ENCODE measurements at regions not wholly inside any gene's neighbourhood (a gene's known extent, or its start where the extent isn't known, plus 50 kb on each side); places are given as distances from the start of the nearest gene placed in this dataset.

GRCh38 chr16:50972876-50973275 is 178.2 kb downstream of the SALL1 start:
- Mint-ChIP-seq H3K4me1 (ENCODE audit: low read depth) (no peaks in the 10 kb centered on the region), H3K36me3 (no peaks in the 10 kb centered on the region), H3K9me3 (ENCODE audit: low read depth) (no peaks in the 10 kb centered on the region), H3K4me3 (no peak overlapping the region), H3K27me3 (no peaks in the 10 kb centered on the region), H3K27ac (no peak overlapping the region)

GRCh38 chr16:50970281-50970680 is 180.8 kb downstream of the SALL1 start:
- no peaks in the 10 kb centered on the region for H3K27me3 Mint-ChIP-seq
- H3K4me3 Mint-ChIP-seq = no peak overlapping the region
- H3K9me3 Mint-ChIP-seq (ENCODE audit: low read depth) = no peaks in the 10 kb centered on the region
- no peak overlapping the region for H3K27ac Mint-ChIP-seq
- H3K36me3 Mint-ChIP-seq = no peaks in the 10 kb centered on the region
- no peaks in the 10 kb centered on the region for H3K4me1 Mint-ChIP-seq (ENCODE audit: low read depth)

- H3K4me3 Mint-ChIP-seq = no peak overlapping the region
- no peaks in the 10 kb centered on the region for H3K27me3 Mint-ChIP-seq
- H3K9me3 Mint-ChIP-seq (ENCODE audit: low read depth) = no peaks in the 10 kb centered on the region
- H3K36me3 Mint-ChIP-seq = no peaks in the 10 kb centered on the region
- no peaks in the 10 kb centered on the region for H3K4me1 Mint-ChIP-seq (ENCODE audit: low read depth)
- H3K27ac Mint-ChIP-seq = no peak overlapping the region
These were observed 183.1 kb downstream of the SALL1 start for GRCh38 chr16:50967827-50968612.

GRCh38 chr16:50964491-50964890 is 186.6 kb downstream of the SALL1 start:
- Mint-ChIP-seq H3K4me1 (ENCODE audit: low read depth) (no peaks in the 10 kb centered on the region), H3K9me3 (ENCODE audit: low read depth) (no peaks in the 10 kb centered on the region), H3K36me3 (no peaks in the 10 kb centered on the region), H3K27me3 (peaks cover 3% of the 10 kb centered on the region), H3K27ac (no peak overlapping the region), H3K4me3 (no peak overlapping the region)

- Mint-ChIP-seq H3K4me1 (ENCODE audit: low read depth) (no peaks in the 10 kb centered on the region), H3K4me3 (no peak overlapping the region), H3K27ac (no peak overlapping the region), H3K27me3 (peaks cover 3% of the 10 kb centered on the region), H3K9me3 (ENCODE audit: low read depth) (no peaks in the 10 kb centered on the region), H3K36me3 (no peaks in the 10 kb centered on the region)
These were observed 189.1 kb downstream of the SALL1 start for GRCh38 chr16:50961952-50962351.

GRCh38 chr16:50960517-50961202 is 190.4 kb downstream of the SALL1 start:
- Mint-ChIP-seq H3K9me3 (ENCODE audit: low read depth) (no peaks in the 10 kb centered on the region), H3K27me3 (peaks cover 3% of the 10 kb centered on the region), H3K4me1 (ENCODE audit: low read depth) (no peaks in the 10 kb centered on the region), H3K36me3 (no peaks in the 10 kb centered on the region), H3K4me3 (no peak overlapping the region), H3K27ac (no peak overlapping the region)

GRCh38 chr16:50957056-50957455 is 194.0 kb downstream of the SALL1 start:
- no peak overlapping the region for H3K4me3 Mint-ChIP-seq
- peaks cover 15% of the 10 kb centered on the region for H3K27me3 Mint-ChIP-seq
- no peaks in the 10 kb centered on the region for H3K9me3 Mint-ChIP-seq (ENCODE audit: low read depth)

GRCh38 chr16:50956637-50957036 is 194.4 kb downstream of the SALL1 start:
- H3K27me3 Mint-ChIP-seq = peaks cover 15% of the 10 kb centered on the region
- no peaks in the 10 kb centered on the region for H3K4me1 Mint-ChIP-seq (ENCODE audit: low read depth)
- H3K4me3 Mint-ChIP-seq = no peak overlapping the region
- H3K27ac Mint-ChIP-seq = no peak overlapping the region
- no peaks in the 10 kb centered on the region for H3K36me3 Mint-ChIP-seq
- H3K9me3 Mint-ChIP-seq (ENCODE audit: low read depth) = no peaks in the 10 kb centered on the region

More at GRCh38 chr16:50957056-50957455, 194.0 kb downstream of the SALL1 start:
- Mint-ChIP-seq H3K36me3 (no peaks in the 10 kb centered on the region), H3K4me1 (ENCODE audit: low read depth) (no peaks in the 10 kb centered on the region), H3K27ac (no peak overlapping the region)

GRCh38 chr16:50955311-50955710 is 195.8 kb downstream of the SALL1 start:
- Mint-ChIP-seq H3K27ac (no peak overlapping the region), H3K36me3 (no peaks in the 10 kb centered on the region), H3K4me3 (no peak overlapping the region), H3K9me3 (ENCODE audit: low read depth) (no peaks in the 10 kb centered on the region), H3K27me3 (peaks cover 15% of the 10 kb centered on the region), H3K4me1 (ENCODE audit: low read depth) (no peaks in the 10 kb centered on the region)

- H3K4me1 Mint-ChIP-seq (ENCODE audit: low read depth) = no peaks in the 10 kb centered on the region
These were observed 196.6 kb downstream of the SALL1 start for GRCh38 chr16:50954469-50954868.

GRCh38 chr16:50953290-50953689 is 197.8 kb downstream of the SALL1 start:
- Mint-ChIP-seq H3K36me3 (no peaks in the 10 kb centered on the region), H3K4me3 (no peak overlapping the region), H3K27me3 (peaks cover 17% of the 10 kb centered on the region), H3K27ac (no peak overlapping the region), H3K4me1 (ENCODE audit: low read depth) (no peaks in the 10 kb centered on the region), H3K9me3 (ENCODE audit: low read depth) (no peaks in the 10 kb centered on the region)

More at GRCh38 chr16:50954469-50954868, 196.6 kb downstream of the SALL1 start:
- Mint-ChIP-seq H3K9me3 (ENCODE audit: low read depth) (no peaks in the 10 kb centered on the region), H3K36me3 (no peaks in the 10 kb centered on the region), H3K4me3 (no peak overlapping the region), H3K27me3 (peaks cover 15% of the 10 kb centered on the region), H3K27ac (no peak overlapping the region)

GRCh38 chr16:50950955-50951354 is 200.1 kb downstream of the SALL1 start:
- no peak overlapping the region for H3K4me3 Mint-ChIP-seq
- no peak overlapping the region for H3K27ac Mint-ChIP-seq
- peaks cover 17% of the 10 kb centered on the region for H3K27me3 Mint-ChIP-seq
- no peaks in the 10 kb centered on the region for H3K4me1 Mint-ChIP-seq (ENCODE audit: low read depth)
- H3K9me3 Mint-ChIP-seq (ENCODE audit: low read depth) = no peaks in the 10 kb centered on the region
- no peaks in the 10 kb centered on the region for H3K36me3 Mint-ChIP-seq

- no peaks in the 10 kb centered on the region for H3K9me3 Mint-ChIP-seq (ENCODE audit: low read depth)
- no peak overlapping the region for H3K27ac Mint-ChIP-seq
- no peaks in the 10 kb centered on the region for H3K4me1 Mint-ChIP-seq (ENCODE audit: low read depth)
- H3K4me3 Mint-ChIP-seq = no peak overlapping the region
- peaks cover 11% of the 10 kb centered on the region for H3K27me3 Mint-ChIP-seq
- H3K36me3 Mint-ChIP-seq = no peaks in the 10 kb centered on the region
These were observed 202.7 kb downstream of the SALL1 start for GRCh38 chr16:50948268-50948930.

- Mint-ChIP-seq H3K9me3 (ENCODE audit: low read depth) (no peaks in the 10 kb centered on the region), H3K36me3 (no peaks in the 10 kb centered on the region), H3K27me3 (peaks cover 7% of the 10 kb centered on the region), H3K27ac (no peak overlapping the region), H3K4me3 (no peak overlapping the region), H3K4me1 (ENCODE audit: low read depth) (no peaks in the 10 kb centered on the region)
These were observed 203.2 kb downstream of the SALL1 start for GRCh38 chr16:50947826-50948225.

- H3K27ac Mint-ChIP-seq = no peak overlapping the region
- no peak overlapping the region for H3K4me3 Mint-ChIP-seq
- no peaks in the 10 kb centered on the region for H3K36me3 Mint-ChIP-seq
- H3K4me1 Mint-ChIP-seq (ENCODE audit: low read depth) = no peaks in the 10 kb centered on the region
- H3K27me3 Mint-ChIP-seq = peaks cover 3% of the 10 kb centered on the region
- H3K9me3 Mint-ChIP-seq (ENCODE audit: low read depth) = no peaks in the 10 kb centered on the region
These were observed 204.5 kb downstream of the SALL1 start for GRCh38 chr16:50946606-50947005.

Data from activated naive CD8-positive, alpha-beta T cell (primary cell).